Glutamatergic neuron (in vitro differentiated cells): ENCODE measurements at regions not wholly inside any gene's neighbourhood (a gene's known extent, or its start where the extent isn't known, plus 50 kb on each side); places are given as distances from the start of the nearest gene placed in this dataset.

Experiments used
- DNase-seq: peaks from one replicate; pipeline ENCODE4 v3.0.0; 2022
- H3K27ac Mint-ChIP-seq: one replicate; pipeline ENCODE4 v1.8.0; 2020; ENCODE audit warnings: mild to moderate bottlenecking, mixed read lengths, inconsistent platforms; ENCODE audit not compliant: unreplicated experiment
- H3K27me3 Mint-ChIP-seq: one replicate; pipeline ENCODE4 v1.8.0; 2020; ENCODE audit warnings: mild to moderate bottlenecking, moderate library complexity, mixed read lengths, inconsistent platforms; ENCODE audit not compliant: unreplicated experiment
- H3K36me3 Mint-ChIP-seq: one replicate; pipeline ENCODE4 v1.8.0; 2020; ENCODE audit warnings: mild to moderate bottlenecking, mixed read lengths, inconsistent platforms; ENCODE audit not compliant: unreplicated experiment
- H3K4me1 Mint-ChIP-seq: one replicate; pipeline ENCODE4 v1.8.0; 2020; ENCODE audit warnings: mild to moderate bottlenecking, low read depth, mixed read lengths, inconsistent platforms; ENCODE audit not compliant: unreplicated experiment
- H3K4me3 Mint-ChIP-seq: one replicate; pipeline ENCODE4 v1.8.0; 2020; ENCODE audit warnings: mild to moderate bottlenecking, mixed read lengths, inconsistent platforms; ENCODE audit not compliant: unreplicated experiment
- H3K9me3 Mint-ChIP-seq: one replicate; pipeline ENCODE4 v1.8.0; 2020; ENCODE audit warnings: mild to moderate bottlenecking, moderate library complexity, mixed read lengths, inconsistent platforms; ENCODE audit not compliant: unreplicated experiment
- TF ChIP-seq, protein P1 (sequence below): fragments of 200-600 bp; sonication (generic); IDR thresholded peaks from one replicate; pipeline ENCODE4 v1.5.0; 2021; ENCODE audit not compliant: partially characterized antibody, unreplicated experiment

DNA sequence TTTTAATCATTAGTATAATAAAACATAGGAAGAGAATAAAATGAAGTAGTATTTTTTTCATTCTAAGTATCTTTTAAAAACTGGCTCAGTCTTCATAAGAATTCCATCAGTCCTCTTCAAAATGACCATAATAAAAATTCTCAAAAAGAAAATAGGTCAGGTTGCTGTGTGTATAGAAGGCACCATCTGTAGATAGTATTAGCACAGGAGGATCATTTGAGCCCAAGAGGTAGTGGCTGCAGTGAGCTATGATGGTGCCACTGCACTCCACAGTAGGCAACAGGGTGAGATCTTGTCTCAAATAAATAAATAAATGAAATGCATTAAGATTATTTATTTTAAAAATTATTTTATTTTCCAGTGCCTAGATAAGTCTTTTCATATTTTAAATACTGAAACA, 475.8 kb downstream of the ZNF804A start:
- H3K27me3 Mint-ChIP-seq = no peaks in the 10 kb centered on the region
- no peaks in the 10 kb centered on the region for H3K36me3 Mint-ChIP-seq
- H3K4me3 Mint-ChIP-seq = no peak overlapping the region
- H3K4me1 Mint-ChIP-seq = no peaks in the 10 kb centered on the region
- DNase-seq = no peak
- H3K9me3 Mint-ChIP-seq = no peaks in the 10 kb centered on the region
- H3K27ac Mint-ChIP-seq = no peak overlapping the region
- TF ChIP-seq, protein P1, sequence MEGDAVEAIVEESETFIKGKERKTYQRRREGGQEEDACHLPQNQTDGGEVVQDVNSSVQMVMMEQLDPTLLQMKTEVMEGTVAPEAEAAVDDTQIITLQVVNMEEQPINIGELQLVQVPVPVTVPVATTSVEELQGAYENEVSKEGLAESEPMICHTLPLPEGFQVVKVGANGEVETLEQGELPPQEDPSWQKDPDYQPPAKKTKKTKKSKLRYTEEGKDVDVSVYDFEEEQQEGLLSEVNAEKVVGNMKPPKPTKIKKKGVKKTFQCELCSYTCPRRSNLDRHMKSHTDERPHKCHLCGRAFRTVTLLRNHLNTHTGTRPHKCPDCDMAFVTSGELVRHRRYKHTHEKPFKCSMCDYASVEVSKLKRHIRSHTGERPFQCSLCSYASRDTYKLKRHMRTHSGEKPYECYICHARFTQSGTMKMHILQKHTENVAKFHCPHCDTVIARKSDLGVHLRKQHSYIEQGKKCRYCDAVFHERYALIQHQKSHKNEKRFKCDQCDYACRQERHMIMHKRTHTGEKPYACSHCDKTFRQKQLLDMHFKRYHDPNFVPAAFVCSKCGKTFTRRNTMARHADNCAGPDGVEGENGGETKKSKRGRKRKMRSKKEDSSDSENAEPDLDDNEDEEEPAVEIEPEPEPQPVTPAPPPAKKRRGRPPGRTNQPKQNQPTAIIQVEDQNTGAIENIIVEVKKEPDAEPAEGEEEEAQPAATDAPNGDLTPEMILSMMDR = no peak

DNA sequence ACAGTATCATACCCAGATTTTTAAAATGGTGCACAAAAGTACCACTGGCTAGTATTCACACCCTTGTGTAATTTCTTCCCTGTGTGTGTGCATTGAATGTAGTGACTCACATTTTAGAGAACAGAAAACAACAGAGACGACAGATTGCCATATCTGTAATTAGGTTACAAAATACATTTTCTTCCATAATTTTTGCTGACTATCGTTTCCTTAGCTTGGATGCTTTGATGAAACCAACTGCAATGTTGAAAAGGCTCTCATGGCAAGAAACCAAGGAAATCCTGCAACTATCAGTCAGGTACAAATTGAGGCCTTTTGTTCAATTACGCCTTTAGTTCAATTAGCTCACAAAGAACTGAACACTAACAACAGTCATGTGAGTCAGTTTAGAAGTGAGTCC, 484.4 kb downstream of the ZNF804A start:
- Mint-ChIP-seq H3K36me3 (no peaks in the 10 kb centered on the region), H3K4me3 (no peak overlapping the region), H3K27ac (no peak overlapping the region), H3K27me3 (no peaks in the 10 kb centered on the region), H3K9me3 (no peaks in the 10 kb centered on the region), H3K4me1 (no peaks in the 10 kb centered on the region)
- TF ChIP-seq, protein P1 = no peak
- no peak for DNase-seq

DNA sequence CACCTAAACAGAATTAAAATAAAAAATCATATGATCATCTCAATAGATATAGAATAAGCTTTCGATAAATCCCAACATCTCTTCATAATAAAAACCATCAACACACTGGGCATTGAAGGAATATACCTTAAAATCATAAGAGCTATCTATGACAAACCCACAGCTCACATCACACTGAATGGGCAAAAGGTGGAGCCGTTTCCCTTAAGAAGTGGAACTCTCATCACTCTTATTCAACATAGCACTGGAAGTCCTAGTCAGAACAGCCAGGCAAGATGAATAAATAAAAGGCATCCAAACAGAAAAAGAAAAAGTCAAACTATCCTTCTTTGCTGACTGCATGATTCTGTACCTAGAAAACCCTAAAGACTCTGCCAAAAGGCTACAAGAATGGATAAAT, 510.3 kb downstream of the ZNF804A start:
- no peaks in the 10 kb centered on the region for H3K36me3 Mint-ChIP-seq
- no peaks in the 10 kb centered on the region for H3K4me1 Mint-ChIP-seq
- no peak overlapping the region for H3K4me3 Mint-ChIP-seq
- H3K9me3 Mint-ChIP-seq = no peaks in the 10 kb centered on the region
- DNase-seq = no peak
- no peak overlapping the region for H3K27ac Mint-ChIP-seq
- TF ChIP-seq, protein P1 = no peak
- H3K27me3 Mint-ChIP-seq = no peaks in the 10 kb centered on the region

DNA sequence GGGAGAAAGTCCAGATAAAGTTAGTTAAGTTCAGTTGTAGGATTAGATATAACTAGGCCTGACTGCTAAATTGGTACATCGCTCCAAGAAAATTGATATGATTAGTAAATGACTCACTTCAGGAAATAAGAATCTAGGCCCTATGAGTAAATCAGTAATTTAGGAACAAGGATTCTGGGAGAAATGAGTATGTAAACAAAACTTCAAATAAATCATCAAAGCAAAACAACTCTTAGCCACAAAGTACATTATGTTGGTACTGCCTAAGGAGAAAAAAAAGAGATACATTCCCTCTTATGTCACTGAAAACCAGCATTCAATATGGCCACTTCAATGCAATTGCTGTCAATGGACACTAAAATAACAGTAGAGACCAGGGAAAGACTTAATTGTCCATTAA, 529.1 kb downstream of the ZNF804A start:
- Mint-ChIP-seq H3K36me3 (peaks cover 8% of the 10 kb centered on the region), H3K4me1 (no peaks in the 10 kb centered on the region), H3K9me3 (no peaks in the 10 kb centered on the region)

DNA sequence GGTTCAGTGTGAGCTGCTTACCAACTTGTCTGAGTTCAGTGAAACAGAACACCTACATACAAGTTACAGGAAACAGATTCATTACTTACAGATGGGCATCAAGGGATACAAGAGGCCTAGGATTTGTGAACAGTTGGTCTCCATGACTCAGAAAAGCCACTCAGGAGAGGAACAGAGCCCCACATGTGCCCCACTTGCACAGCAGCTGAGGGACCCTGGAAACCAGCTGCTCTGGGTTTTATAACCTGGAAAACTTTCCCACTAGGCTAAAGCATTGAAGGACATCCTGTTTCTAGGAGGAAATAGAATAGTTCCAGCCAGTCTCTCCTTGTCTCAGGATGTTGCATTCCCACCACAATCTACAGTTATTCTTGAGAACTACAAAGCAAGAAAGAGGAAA, 530.0 kb downstream of the ZNF804A start:
- TF ChIP-seq, protein P1 = no peak
- Mint-ChIP-seq H3K4me1 (no peaks in the 10 kb centered on the region), H3K36me3 (peaks cover 8% of the 10 kb centered on the region), H3K27ac (no peak overlapping the region), H3K4me3 (no peak overlapping the region), H3K27me3 (no peaks in the 10 kb centered on the region), H3K9me3 (no peaks in the 10 kb centered on the region)
- no peak for DNase-seq

More for the DNA sequence above, 529.1 kb downstream of the ZNF804A start:
- TF ChIP-seq, protein P1 = no peak
- no peaks in the 10 kb centered on the region for H3K27me3 Mint-ChIP-seq
- H3K27ac Mint-ChIP-seq = no peak overlapping the region
- H3K4me3 Mint-ChIP-seq = no peak overlapping the region
- no peak for DNase-seq
